ENCODE measurements at regions not wholly inside any gene's neighbourhood (a gene's known extent, or its start where the extent isn't known, plus 50 kb on each side); places are given as distances from the start of the nearest gene placed in this dataset.
"Not testable (repeated sequence)": the region's sequence is repeated elsewhere in the genome, so short reads cannot be mapped to it uniquely, and the experiment has no call there.

GRCh38 chr11:34724973-34725372 is 104.1 kb downstream of the EHF start:
- POLR2A ChIA-PET (ENCODE audit: low non-redundant PET): no interaction called here
- TF ChIP-seq CTCF (conservative IDR thresholded peaks at IDR 0.05; ENCODE audit: low read depth): no peak
- no peak overlapping the region for H3K27ac ChIP-seq
- CTCF ChIA-PET: no interaction called here
- DNase-seq (ENCODE audit: low spot score): no peak

DNA sequence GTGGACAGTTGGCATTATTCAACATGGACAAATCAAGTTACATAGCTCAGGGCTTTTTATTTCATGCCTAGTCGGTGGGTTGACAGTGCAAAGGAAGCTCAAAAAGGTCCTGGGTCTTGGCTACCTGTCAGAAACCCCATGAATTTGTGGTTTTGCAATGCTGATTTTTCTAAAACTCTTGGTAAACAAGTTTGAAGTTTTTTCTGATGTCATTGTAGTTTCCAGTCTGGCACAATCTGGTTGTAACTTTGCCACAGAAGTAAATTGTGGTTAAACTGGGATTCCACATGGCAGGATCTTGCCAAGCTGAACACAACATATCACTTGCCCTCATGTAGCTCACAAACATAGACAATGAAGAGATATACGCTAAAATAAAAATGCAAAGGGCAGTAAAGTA is 100.8 kb downstream of the EHF start:
- ChIA-PET CTCF (interaction anchor here (0.6 kb wide), 1 partner anchor 167 kb away, joined by 5 read pairs; no protein-coding TSS in a partner anchor), POLR2A (ENCODE audit: low non-redundant PET) (no interaction called here)
- no peak for DNase-seq (ENCODE audit: low spot score)
- TF ChIP-seq CTCF (conservative IDR thresholded peaks at IDR 0.05; ENCODE audit: low read depth): no peak
- no peak overlapping the region for H3K27ac ChIP-seq

DNA sequence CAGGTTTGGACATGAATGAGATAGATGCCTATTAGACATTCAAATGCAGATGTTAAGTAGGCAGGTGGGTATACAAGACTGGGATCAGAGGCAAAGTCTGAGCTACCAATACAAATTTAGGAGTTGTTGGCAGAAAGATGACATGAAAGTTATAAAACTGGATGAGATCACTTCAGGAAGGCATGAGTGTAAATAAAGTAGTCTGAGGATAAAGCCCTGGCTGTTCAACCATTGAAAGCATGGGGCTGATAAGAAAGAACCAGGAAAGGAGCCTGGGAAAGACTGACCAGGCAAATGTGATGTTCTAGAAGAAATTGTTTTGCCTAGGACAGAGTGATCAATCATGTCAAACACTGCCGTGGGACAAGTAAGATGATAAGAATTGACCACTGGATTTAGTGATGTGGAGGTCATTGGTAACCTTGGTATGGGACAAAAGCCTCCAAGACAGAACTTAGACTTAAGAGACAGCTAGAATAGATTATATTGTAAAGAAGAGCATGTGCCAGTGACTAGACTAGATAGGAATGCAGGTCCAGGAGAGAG is 98.5 kb downstream of the EHF start:
- ChIA-PET CTCF (interaction anchor here (0.6 to 0.8 kb wide), 2 partner anchors 629 to 1121 kb away, joined by 3 to 5 read pairs; no protein-coding TSS in a partner anchor), POLR2A (ENCODE audit: low non-redundant PET) (no interaction called here)
- DNase-seq (ENCODE audit: low spot score): no peak
- no peak for TF ChIP-seq CTCF (conservative IDR thresholded peaks at IDR 0.05; ENCODE audit: low read depth)
- H3K27ac ChIP-seq: no peak overlapping the region

- CTCF ChIA-PET; POLR2A ChIA-PET (ENCODE audit: low non-redundant PET); H3K27ac ChIP-seq; DNase-seq (ENCODE audit: low spot score): not testable (repeated sequence)
Observed at GRCh38 chr11:34713631-34714030, 92.7 kb downstream of the EHF start.

Data from RWPE1 (cell line).